HG02623 (cell line): ENCODE measurements at regions not wholly inside any gene's neighbourhood (a gene's known extent, or its start where the extent isn't known, plus 50 kb on each side); places are given as distances from the start of the nearest gene placed in this dataset.

Experiments
- ATAC-seq: cut with Tn5 transposase; IDR thresholded peaks from one replicate; pipeline ENCODE4 v1.9.1; 2021; ENCODE audit warnings: moderate library complexity; ENCODE audit not compliant: unreplicated experiment

DNA sequence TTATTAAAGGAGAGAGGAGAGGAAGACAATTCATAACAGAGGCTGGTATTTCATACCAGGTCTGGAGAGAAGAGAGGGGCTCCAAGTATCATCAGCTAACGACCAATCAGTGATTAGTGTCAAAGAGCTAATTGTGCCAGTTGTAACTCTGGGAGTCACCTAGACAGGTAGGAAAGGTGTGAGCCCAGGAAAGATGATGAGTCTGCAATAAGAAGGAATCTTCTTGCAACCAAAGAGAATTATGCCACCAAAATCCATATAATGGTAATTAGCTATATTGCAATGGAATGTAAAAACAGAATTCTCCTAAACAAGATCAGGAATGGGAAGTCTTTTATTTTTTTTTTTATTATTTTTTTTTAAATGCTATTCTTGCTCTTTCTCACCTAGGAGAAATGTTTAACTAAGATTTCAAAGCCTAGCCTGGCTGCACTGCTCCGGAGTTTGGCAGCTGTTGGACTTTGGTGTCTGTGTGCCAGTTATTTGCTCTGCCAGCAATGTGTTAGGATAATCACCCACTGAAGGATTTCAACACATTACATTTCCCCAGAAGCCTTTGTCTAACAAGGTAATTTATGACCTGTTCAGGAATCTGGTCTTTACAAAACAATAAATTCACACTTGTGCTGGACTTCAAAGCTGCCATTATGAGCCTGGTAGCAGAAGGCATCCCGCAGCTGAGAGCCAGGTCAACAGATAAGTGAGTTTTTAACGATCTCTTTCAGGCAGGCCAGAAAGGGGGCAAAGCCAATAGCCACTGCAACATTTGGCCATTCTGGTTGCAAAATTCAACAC lies 89.4 kb downstream of the FOXB1 start:
- ATAC-seq = no peak

DNA sequence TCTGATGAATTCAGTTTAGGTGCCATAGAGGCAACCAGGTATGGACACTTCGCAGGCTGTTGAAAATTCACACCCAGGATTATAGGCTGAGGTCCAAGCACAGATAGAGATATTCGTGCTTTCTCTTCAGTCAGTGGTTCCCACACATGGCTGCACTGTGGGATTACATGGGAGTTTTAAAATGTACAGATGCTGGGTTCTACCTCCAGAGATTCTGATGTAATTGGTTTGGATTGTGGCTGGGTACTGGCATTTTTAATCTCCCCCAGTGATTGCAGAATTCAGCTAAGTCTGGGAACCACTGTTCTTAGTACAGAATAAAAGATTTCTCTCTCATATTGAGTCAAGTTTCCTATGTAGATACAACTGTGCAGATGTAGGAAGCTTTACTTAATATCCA lies 91.6 kb downstream of the FOXB1 start:
- ATAC-seq = no peak

DNA sequence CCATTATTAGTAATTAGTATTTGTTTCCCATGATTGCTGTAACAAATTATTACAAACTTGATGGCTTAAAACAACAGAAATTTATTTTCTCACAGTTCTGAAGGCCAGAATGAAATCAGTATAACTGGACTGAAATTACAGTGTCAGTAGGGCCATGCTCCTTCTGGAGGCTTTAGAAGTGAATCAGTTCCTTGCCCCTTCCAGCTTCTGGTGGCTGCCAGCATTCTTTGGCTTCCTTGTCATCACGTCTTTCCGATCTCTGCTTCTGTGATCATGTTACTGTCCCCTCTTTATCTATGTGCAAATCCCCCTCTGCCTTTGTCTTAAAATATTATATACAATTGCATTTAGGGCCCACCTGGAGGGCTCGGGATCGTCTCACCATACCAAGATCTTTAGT lies 92.0 kb downstream of the FOXB1 start:
- no peak for ATAC-seq

DNA sequence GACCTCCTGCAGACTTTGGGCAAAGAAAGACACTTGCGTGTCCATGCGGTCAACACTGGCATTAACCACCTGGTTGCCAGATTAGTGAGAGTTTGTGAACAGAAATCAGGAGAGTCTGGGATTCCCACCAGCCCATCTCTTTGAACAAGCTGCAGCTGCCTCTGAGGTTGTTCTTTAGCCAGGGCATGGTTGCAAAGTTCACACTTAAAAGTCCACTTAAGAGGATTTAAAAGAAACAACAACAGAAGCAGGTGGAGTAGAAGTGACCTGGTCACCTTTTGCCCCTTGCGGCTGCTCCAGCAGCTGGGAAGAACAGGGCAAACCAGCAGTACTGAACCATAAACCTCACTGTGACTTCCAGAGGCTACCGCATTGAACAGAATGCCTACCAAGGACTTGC lies 97.3 kb downstream of the FOXB1 start:
- ATAC-seq = no peak

DNA sequence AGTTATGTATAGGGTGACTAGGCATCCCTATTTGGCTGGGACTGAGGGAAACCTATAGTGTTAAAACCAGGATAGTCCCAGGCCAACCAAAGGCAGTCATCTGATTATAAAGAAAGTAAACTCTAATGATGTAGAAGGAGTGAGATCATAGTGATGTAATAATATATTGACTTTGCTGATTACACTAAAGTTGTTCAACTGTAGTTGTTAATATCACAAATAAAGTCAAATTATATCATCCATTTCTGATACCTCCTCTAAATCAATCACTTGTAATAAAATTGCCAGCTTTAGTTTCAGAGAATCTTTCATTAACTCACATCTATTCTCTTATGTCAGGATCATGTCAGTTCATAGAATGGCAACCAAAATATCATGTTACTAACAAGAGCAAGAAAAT lies 98.6 kb downstream of the FOXB1 start:
- ATAC-seq = no peak

DNA sequence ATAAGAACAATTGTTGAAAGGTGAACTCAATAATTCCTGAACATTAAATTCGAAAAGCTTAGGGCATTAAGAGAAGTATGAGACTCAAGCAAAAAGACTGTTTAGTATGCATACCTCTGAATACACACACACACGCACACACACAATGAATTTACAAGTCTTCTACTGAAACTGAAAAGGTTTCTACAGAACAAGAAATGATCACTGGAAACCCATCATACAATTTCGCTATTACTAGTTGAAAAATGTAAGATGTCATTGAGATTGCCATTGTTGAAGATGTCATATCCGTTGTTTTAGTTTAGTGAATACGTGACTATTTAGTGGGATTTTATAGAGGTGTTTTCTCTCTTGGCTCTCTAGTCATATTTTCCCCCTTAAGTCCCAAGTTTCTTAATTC lies 106.8 kb downstream of the FOXB1 start:
- no peak for ATAC-seq

DNA sequence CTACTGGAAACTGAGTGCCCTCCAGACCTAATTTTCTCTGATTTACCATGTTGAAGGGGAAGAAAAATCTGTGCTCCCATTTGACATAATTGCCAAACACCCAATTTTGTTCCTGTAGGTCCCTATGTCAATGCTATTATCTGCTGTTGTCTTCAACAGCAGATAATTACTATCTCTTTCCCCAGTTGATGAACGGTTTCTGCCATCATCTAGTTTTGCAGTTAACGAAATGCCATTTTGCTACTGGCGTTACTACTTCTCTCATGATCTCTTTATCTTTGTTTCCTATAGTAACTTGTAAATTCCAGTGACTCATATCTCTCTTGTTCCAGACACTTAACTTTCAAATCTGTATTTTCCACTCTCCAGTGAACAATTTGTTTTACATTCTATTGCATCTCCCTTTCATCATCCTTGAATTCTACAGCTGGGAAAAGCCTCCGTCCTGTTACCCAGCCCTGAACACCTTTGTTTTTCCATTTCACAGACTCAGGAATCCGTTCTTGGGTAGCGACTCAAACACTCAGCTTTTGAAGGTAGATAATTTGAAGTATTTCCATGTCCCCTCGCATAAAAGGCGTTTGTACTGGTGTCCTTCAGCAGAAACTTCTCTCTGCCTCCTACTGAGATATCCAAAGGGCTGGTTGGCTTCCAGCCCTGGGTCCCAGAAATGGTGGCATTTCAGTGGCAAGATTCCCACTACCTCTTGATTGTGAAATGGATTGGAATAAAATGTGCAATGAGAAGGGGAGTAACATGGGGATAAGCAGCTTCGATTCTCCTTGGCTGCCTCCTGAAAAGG lies 111.7 kb downstream of the FOXB1 start:
- ATAC-seq = no peak

DNA sequence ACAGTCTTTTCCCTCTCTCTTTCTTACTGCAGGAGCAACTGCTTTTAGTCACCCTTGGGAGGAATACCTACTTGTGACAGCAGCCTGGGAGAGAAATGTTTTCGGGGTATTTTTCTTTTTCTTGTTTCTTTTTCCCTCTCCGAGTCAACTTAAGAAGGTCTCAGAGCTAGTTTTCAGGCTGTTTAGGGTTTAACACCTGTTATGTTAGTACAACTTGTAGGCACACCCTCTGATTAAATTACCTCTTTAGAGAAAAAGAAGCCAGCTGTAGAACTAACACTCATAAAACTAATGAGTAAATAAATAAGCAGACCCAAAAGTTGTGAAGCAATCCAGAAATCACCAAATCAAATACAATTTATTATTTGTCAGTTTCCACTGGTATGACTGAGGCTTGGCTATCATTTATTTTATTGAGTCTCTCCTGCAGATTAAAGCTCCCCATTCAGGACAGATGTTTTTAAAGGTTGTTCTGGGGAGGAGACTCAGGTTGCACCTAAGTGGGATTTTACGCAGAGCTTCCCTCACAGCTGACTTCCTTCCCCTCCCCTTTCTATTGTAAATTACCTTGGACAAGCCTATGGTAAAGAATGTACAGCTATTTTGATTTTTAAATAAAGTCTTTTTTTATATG lies 112.5 kb downstream of the FOXB1 start:
- ATAC-seq = no peak

DNA sequence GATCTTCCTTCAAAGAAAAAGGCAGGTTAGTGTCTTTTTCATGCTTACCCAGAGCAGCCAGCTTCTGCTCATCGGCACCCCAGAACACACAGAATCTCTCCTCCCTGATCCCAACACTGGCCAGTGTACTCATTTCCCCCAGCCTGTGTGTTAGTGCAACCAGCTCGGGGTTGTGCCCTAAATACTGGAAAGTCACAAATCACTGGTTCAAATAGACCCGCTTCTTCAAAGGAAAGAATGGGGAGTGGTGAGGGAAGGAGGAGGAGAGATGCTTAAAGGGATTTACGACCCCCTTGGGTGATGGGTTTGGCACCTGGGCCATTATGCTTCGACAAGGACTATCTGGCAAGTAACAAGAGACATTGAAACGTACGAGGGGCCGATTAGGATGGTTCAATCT lies 114.0 kb downstream of the FOXB1 start:
- ATAC-seq = no peak

DNA sequence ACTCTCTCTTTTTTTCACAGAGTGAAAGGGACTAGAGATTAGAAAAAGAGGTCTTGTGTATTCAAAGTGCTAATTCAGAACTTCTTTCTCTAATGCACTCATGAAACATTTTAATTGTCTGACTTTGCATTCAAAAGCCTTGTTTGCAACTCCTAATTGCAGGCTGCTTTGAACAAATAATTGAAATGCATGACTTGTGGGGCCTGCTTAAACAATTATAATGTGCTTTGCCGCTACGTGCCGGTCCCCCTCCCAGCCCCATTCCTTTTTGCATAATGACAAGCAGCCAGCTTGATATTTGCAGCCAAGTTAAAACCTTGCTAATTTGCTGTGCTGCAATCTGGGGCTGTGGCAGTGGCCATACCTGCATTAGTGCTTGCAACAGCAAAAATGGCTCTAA lies 114.5 kb downstream of the FOXB1 start:
- no peak for ATAC-seq

DNA sequence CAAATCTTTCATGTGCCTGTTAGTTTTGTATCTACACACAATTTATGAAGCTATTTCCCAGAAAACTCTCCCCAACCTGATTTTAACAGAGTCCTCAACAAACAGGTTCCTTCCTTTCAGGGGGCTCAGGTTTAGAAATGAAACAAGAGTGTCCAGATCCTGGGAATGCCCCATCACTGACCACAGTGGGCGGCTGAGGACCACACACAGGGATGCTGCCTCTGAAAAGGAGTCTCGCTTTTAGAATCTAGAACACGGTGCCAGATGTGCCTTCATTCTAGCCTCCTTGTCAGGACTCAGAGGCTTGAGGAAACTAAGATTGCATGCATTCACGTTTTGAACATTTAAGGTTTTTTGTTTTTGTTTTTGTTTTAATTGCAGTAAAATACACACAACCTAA lies 115.0 kb downstream of the FOXB1 start:
- ATAC-seq = no peak

DNA sequence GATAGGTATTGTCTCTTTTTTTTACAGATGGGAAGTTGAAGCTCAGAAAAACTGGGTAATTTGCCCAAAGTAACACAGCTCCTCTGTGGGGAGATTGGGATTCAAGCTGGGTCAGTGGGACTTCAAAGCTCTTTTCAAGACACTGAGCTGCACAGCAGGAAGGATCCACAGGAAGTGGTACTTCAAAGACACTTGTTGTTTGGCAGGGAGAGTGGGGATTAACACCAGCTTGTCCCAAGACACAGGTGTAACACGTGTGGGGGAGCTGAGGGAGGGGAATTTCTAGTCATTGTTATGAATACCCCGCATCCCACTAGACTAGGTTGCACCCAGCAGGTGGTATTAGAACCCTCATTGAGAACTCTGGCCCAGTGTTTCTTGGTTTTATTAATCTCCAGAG lies 116.0 kb downstream of the FOXB1 start:
- ATAC-seq = no peak

DNA sequence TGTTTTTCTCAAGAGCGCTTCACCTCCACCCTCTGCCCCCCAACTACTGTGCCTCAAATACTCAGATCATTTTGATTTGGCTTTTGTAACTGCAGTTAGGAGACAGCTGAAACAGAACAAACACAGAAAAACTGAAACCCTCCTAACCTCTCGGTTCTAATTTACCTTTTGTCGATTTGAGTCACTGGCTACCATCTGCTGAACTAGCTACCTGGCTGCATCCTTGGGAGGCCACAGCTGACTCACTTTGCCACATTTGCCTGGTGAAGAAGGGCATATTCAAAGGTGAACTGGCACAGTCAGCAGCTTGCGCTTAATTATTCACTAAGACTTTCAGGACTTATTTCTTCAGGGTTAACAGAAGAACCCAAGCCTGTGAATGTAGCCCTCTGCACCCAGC lies 117.7 kb downstream of the FOXB1 start:
- no peak for ATAC-seq

DNA sequence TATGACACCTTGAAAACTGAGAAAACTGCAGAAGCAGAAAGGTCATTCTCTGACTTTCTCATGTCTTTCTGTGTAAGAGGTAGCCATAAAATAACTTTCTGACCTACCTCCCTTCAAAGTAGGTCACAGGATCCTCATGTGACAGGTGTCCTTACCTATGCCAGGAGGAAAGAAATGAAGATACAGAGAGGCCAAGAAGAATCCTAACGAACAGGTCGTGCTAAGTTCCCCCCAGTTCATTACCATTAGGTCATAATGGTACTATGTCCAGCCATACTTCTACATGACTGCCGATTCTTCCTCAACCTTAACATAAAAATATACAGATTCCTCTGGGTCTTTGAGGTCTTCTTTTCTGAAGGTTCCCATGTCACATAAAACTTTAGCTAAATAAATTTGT lies 118.6 kb downstream of the FOXB1 start:
- ATAC-seq = no peak

DNA sequence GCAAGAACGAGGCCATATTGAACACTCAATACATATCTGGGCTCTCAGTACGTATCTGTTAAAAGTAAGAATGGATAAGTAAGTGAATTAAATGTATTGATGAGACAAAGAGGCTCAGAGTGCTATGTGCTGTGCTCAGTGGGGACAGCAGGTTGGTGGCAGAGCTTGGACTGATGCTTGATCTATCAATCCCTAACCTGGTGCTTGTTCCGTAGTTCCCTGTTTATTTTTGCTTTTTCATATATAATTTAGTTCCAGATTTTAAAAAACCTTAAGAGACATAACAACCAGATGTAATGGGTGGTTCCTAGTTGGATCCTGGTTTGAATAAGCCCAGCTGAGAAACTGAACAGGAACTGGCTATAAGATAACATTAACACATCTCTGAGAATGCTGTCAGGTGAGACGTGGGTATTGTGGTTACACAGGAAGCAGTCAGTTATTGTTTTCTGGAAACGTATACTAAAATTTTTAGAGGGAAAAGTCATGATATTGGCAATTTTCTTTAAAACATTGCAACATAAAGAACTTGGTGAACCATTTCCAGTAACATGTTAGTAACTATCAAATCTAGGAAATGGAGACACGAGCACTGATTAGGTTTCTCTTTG lies 120.5 kb downstream of the FOXB1 start:
- ATAC-seq = no peak

DNA sequence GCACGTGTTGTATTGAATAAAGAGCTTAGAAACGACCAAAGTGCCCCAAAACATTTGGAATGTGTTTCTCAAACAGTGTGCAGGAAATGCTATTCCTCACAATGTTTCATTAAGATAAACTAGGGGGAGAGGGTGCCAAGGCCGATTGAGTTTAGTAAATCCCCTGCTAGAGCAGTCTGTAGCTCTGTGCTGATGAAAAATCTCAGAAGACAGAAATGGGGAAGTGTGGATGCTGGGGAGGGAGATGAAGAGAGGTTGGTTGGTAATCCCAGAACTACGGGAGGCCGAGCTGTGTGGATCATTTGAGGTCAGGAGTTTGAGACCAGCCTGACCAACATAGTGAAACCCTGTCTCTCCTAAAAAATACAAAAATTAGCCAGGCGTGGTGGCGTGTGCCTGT lies 121.2 kb downstream of the FOXB1 start:
- no peak for ATAC-seq

DNA sequence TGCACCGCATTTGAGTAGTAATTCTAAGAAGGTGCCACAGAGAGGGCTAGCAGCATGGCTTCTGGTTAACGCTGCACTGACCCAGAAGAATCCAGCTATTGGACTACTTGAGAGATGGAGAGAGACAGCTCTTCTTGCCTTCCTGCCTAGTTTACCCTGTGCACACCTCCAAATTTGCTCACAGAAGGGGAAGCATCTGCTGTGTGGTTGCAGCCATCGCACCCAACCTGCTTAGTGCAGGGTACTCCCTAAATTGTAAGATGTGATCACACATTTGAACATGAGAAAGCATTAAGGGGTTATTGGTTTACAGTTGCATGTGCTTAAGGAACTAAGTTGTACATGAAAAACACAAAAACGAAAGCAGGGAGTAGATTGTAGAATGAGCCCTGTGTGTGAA lies 122.1 kb downstream of the FOXB1 start:
- ATAC-seq = no peak

DNA sequence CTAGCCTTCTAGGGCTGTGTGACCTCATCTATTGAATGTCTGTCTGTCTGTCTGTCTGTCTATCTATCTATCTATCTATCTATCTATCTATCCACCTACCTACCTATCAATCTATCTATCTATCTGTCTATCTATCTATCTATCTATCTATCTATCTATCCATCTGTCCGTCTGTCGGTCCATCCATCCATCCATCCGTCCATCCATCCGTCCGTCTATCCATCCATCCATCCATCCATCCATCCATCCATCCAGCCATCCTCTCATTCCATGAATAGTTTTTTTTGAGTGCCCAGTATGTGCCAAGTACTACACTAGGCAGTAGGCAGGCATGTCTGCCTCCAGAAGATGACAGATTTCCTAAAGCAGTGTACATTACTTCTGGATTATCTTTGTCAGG lies 122.5 kb downstream of the FOXB1 start:
- ATAC-seq = no peak

DNA sequence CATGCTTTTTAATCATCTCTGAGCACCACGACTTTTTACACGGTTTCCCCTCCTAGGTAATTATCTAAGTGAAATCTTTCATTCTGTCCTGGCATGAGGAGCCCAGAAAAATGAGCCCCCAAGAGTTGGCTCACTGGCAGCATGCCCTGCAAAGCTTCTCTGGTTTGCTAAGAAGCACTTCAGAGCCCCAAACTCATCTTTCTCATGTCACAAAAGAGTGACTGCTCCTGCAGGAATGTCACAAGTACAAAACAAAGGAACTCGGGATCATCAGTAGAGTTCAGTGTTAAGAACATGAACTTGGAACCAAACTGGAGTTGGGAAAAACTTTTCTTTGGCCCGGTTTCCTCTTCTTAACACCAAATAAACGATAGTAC lies 123.9 kb downstream of the FOXB1 start:
- ATAC-seq = no peak

DNA sequence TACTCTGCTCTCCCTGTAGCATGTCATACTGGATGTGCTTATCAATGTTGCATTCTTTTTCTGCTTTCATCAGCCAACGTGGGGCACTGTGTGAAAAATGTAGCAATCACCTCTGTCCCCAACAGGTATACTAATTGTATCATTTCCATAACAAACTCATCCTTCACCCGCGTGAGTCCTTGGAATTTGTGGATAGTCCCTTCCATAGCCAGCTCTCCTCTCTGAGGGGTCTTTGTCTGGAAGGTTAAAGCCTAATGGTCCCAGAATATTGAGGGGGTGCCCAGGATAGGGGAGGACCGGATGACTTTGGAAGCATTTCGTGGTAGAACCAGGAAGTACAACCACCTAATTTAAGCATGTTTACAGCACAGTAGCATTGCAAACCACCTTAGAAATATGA lies 124.6 kb downstream of the FOXB1 start:
- ATAC-seq = no peak

DNA sequence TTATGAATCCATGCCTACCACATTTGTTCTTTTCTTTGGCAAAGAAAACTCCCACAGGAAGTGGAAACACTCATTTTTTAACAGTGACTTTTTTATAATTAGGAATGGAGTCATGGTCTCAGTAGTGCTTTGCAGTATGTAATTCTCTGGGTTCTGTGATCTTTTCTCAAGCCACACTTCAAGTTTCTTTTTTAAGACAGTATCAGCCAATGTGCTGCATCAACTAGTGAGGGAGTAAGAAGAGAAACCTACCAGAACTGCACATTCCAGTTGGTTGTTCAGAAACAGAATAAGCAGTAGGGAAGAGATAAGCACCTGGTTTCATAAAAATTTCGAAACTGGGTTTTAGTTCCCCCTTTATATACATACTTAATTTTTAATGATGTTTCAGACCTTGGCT lies 126.3 kb downstream of the FOXB1 start:
- ATAC-seq = no peak

DNA sequence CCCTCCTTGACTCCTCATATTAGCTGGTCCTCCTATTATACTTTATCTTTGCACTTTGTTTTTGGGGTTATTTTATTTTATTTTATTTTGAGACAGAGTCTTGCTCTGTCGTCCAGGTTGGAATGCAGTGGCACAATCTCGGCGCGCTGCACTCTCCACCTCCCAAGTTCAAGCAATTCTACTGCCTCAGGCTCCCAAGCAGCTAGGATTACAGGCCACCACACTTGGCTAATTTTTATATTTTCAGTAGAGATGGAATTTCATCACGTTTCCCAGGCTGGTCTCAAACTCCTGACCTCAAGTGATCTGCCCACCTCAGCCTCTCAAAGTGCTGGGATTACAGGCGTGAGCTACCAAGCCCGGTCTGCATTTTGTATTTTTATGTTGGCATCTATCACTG lies 126.7 kb downstream of the FOXB1 start:
- ATAC-seq = no peak
